WTC11 (cell line): ENCODE measurements at regions not wholly inside any gene's neighbourhood (a gene's known extent, or its start where the extent isn't known, plus 50 kb on each side); places are given as distances from the start of the nearest gene placed in this dataset.
"Not testable (repeated sequence)": the region's sequence is repeated elsewhere in the genome, so short reads cannot be mapped to it uniquely, and the experiment has no call there.

Experiments used
- CREB1 ChIP-seq: sonication (generic); formaldehyde crosslinking; IDR thresholded peaks from 2 replicates; pipeline ENCODE4 v1.8.0; 2023; ENCODE audit warnings: mild to moderate bottlenecking, missing genetic modification reagents
- NFYB ChIP-seq: sonication (generic); formaldehyde crosslinking; conservative IDR thresholded peaks from 2 replicates; pipeline ENCODE4 v1.8.0; 2022; ENCODE audit warnings: low read depth, missing genetic modification reagents
- SP1 ChIP-seq: sonication (generic); formaldehyde crosslinking; conservative IDR thresholded peaks from 2 replicates; pipeline ENCODE4 v1.8.1; 2022; ENCODE audit warnings: missing genetic modification reagents
- TEAD4 ChIP-seq: sonication (generic); formaldehyde crosslinking; IDR thresholded peaks from 2 replicates; pipeline ENCODE4 v1.8.0; 2022; ENCODE audit warnings: mild to moderate bottlenecking, missing genetic modification reagents

GRCh38 chr15:30729880-30730590 lies 104.1 kb downstream of the ARHGAP11B start:
- TF ChIP-seq SP1; CREB1 (CRISPR knock-in tag); NFYB (CRISPR knock-in tag); TEAD4 (CRISPR knock-in tag): not testable (repeated sequence)
